ENCODE measurements at regions not wholly inside any gene's neighbourhood (a gene's known extent, or its start where the extent isn't known, plus 50 kb on each side); places are given as distances from the start of the nearest gene placed in this dataset.
"Not testable (repeated sequence)": the region's sequence is repeated elsewhere in the genome, so short reads cannot be mapped to it uniquely, and the experiment has no call there.

GRCh38 chrX:53883196-53883595, 161.1 kb downstream of the PHF8 start:
- H3K4me3 Mint-ChIP-seq (ENCODE audit: unreplicated experiment): no peak overlapping the region
- H3K36me3 Mint-ChIP-seq (ENCODE audit: low read depth, unreplicated experiment): no peaks in the 10 kb centered on the region
- TF ChIP-seq CTCF (IDR thresholded peaks at IDR 0.05; ENCODE audit: unreplicated experiment): no peak
- no peaks in the 10 kb centered on the region for H3K27me3 Mint-ChIP-seq (ENCODE audit: unreplicated experiment)
- H3K27ac Mint-ChIP-seq (ENCODE audit: unreplicated experiment): no peak overlapping the region
- H3K4me1 Mint-ChIP-seq (ENCODE audit: unreplicated experiment): peaks cover 10% of the 10 kb centered on the region
- no peak for DNase-seq (ENCODE audit: low spot score)
- peaks cover 2% of the 10 kb centered on the region for H3K9me3 Mint-ChIP-seq (ENCODE audit: unreplicated experiment)

GRCh38 chrX:53882331-53882730, 161.9 kb downstream of the PHF8 start:
- H3K4me3 Mint-ChIP-seq (ENCODE audit: unreplicated experiment): no peak overlapping the region

GRCh38 chrX:53880786-53881185, 163.5 kb downstream of the PHF8 start:
- not testable (repeated sequence) for H3K27ac Mint-ChIP-seq (ENCODE audit: unreplicated experiment); DNase-seq (ENCODE audit: low spot score); H3K4me1 Mint-ChIP-seq (ENCODE audit: unreplicated experiment); H3K4me3 Mint-ChIP-seq (ENCODE audit: unreplicated experiment); H3K36me3 Mint-ChIP-seq (ENCODE audit: low read depth, unreplicated experiment); H3K27me3 Mint-ChIP-seq (ENCODE audit: unreplicated experiment); H3K9me3 Mint-ChIP-seq (ENCODE audit: unreplicated experiment)

More at GRCh38 chrX:53882331-53882730, 161.9 kb downstream of the PHF8 start:
- no peaks in the 10 kb centered on the region for H3K27me3 Mint-ChIP-seq (ENCODE audit: unreplicated experiment)
- peaks cover 10% of the 10 kb centered on the region for H3K4me1 Mint-ChIP-seq (ENCODE audit: unreplicated experiment)
- no peaks in the 10 kb centered on the region for H3K36me3 Mint-ChIP-seq (ENCODE audit: low read depth, unreplicated experiment)
- DNase-seq (ENCODE audit: low spot score): no peak
- peaks cover 4% of the 10 kb centered on the region for H3K9me3 Mint-ChIP-seq (ENCODE audit: unreplicated experiment)
- no peak for TF ChIP-seq CTCF (IDR thresholded peaks at IDR 0.05; ENCODE audit: unreplicated experiment)
- peak overlapping the region; percentile 64 for H3K27ac Mint-ChIP-seq (ENCODE audit: unreplicated experiment)

- DNase-seq (ENCODE audit: low spot score): no peak
These were observed 173.4 kb upstream of the HUWE1 start for GRCh38 chrX:53859890-53860289.

GRCh38 chrX:53831662-53832635, 145.4 kb upstream of the HUWE1 start:
- peak; percentile 42 for DNase-seq (ENCODE audit: low spot score)
- TF ChIP-seq CTCF (IDR thresholded peaks at IDR 0.05; ENCODE audit: unreplicated experiment): no peak
- Mint-ChIP-seq H3K4me3 (ENCODE audit: unreplicated experiment) (no peak overlapping the region), H3K27ac (ENCODE audit: unreplicated experiment) (no peak overlapping the region), H3K27me3 (ENCODE audit: unreplicated experiment) (no peaks in the 10 kb centered on the region), H3K9me3 (ENCODE audit: unreplicated experiment) (no peaks in the 10 kb centered on the region), H3K36me3 (ENCODE audit: low read depth, unreplicated experiment) (no peaks in the 10 kb centered on the region), H3K4me1 (ENCODE audit: unreplicated experiment) (no peaks in the 10 kb centered on the region)

More at GRCh38 chrX:53859890-53860289, 173.4 kb upstream of the HUWE1 start:
- no peak for TF ChIP-seq CTCF (IDR thresholded peaks at IDR 0.05; ENCODE audit: unreplicated experiment)
- peaks cover 1% of the 10 kb centered on the region for H3K27me3 Mint-ChIP-seq (ENCODE audit: unreplicated experiment)
- no peak overlapping the region for H3K27ac Mint-ChIP-seq (ENCODE audit: unreplicated experiment)
- no peaks in the 10 kb centered on the region for H3K36me3 Mint-ChIP-seq (ENCODE audit: low read depth, unreplicated experiment)
- H3K4me3 Mint-ChIP-seq (ENCODE audit: unreplicated experiment): no peak overlapping the region
- peaks cover 10% of the 10 kb centered on the region for H3K4me1 Mint-ChIP-seq (ENCODE audit: unreplicated experiment)
- H3K9me3 Mint-ChIP-seq (ENCODE audit: unreplicated experiment): no peaks in the 10 kb centered on the region

All from endothelial cell (in vitro differentiated cells).